HEK293 (cell line): ENCODE measurements at regions not wholly inside any gene's neighbourhood (a gene's known extent, or its start where the extent isn't known, plus 50 kb on each side); places are given as distances from the start of the nearest gene placed in this dataset.

Source experiments
- ZBTB11 ChIP-seq: fragments of 450-650 bp; formaldehyde crosslinking; conservative IDR thresholded peaks from 2 replicates; pipeline ENCODE4 v1.5.1; 2016; ENCODE audit warnings: low read depth, missing biosample characterization, missing genetic modification characterization
- ZNF311 ChIP-seq: fragments of 450-650 bp; formaldehyde crosslinking; IDR thresholded peaks from 2 replicates; pipeline ENCODE4 v1.5.1; 2017; ENCODE audit warnings: missing biosample characterization, missing genetic modification characterization, borderline replicate concordance
- TF ChIP-seq, protein P1 (sequence below): fragments of 450-650 bp; formaldehyde crosslinking; optimal IDR thresholded peaks from 2 replicates; pipeline ENCODE3; 2016; ENCODE audit warnings: missing biosample characterization, mild to moderate bottlenecking, missing genetic modification characterization
- TF ChIP-seq, protein P2 (sequence below): fragments of 450-650 bp; formaldehyde crosslinking; IDR thresholded peaks from 2 replicates; pipeline ENCODE4 v1.5.1; 2016; ENCODE audit warnings: missing biosample characterization, missing genetic modification characterization
- TF ChIP-seq, protein P3 (sequence below): fragments of 450-650 bp; formaldehyde crosslinking; IDR thresholded peaks from 2 replicates; pipeline ENCODE4 v1.5.1; 2016; ENCODE audit warnings: missing biosample characterization, missing genetic modification characterization, borderline replicate concordance
- TF ChIP-seq, protein P4 (sequence below): fragments of 450-650 bp; formaldehyde crosslinking; IDR thresholded peaks from 2 replicates; pipeline ENCODE4 v1.5.1; 2016; ENCODE audit warnings: missing biosample characterization, missing genetic modification characterization, low read depth

DNA sequence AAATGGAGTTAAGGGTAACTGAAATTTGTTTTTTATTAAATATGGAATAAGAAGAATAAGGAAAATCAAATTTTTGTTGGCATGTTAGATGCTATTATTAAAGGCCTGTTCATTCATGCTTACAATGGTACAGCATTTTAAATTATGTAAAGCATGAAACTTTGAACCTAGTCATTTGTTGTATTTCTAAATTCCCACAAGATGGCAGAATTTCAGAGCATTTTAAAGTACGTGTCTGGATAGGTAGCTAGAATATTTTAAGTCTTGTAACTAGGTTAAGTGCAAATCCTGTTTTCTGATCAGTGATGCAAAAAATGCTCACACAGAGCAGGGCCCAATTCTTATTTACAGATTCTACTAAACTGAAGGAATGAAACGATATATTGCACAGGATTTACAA, 585.6 kb upstream of the MIS18BP1 start:
- TF ChIP-seq, protein P1, sequence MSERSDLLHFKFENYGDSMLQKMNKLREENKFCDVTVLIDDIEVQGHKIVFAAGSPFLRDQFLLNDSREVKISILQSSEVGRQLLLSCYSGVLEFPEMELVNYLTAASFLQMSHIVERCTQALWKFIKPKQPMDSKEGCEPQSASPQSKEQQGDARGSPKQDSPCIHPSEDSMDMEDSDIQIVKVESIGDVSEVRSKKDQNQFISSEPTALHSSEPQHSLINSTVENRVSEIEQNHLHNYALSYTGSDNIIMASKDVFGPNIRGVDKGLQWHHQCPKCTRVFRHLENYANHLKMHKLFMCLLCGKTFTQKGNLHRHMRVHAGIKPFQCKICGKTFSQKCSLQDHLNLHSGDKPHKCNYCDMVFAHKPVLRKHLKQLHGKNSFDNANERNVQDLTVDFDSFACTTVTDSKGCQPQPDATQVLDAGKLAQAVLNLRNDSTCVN = no peak
- TF ChIP-seq, protein P2, sequence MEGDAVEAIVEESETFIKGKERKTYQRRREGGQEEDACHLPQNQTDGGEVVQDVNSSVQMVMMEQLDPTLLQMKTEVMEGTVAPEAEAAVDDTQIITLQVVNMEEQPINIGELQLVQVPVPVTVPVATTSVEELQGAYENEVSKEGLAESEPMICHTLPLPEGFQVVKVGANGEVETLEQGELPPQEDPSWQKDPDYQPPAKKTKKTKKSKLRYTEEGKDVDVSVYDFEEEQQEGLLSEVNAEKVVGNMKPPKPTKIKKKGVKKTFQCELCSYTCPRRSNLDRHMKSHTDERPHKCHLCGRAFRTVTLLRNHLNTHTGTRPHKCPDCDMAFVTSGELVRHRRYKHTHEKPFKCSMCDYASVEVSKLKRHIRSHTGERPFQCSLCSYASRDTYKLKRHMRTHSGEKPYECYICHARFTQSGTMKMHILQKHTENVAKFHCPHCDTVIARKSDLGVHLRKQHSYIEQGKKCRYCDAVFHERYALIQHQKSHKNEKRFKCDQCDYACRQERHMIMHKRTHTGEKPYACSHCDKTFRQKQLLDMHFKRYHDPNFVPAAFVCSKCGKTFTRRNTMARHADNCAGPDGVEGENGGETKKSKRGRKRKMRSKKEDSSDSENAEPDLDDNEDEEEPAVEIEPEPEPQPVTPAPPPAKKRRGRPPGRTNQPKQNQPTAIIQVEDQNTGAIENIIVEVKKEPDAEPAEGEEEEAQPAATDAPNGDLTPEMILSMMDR = no peak
- no peak for TF ChIP-seq ZNF311
- TF ChIP-seq, protein P3, sequence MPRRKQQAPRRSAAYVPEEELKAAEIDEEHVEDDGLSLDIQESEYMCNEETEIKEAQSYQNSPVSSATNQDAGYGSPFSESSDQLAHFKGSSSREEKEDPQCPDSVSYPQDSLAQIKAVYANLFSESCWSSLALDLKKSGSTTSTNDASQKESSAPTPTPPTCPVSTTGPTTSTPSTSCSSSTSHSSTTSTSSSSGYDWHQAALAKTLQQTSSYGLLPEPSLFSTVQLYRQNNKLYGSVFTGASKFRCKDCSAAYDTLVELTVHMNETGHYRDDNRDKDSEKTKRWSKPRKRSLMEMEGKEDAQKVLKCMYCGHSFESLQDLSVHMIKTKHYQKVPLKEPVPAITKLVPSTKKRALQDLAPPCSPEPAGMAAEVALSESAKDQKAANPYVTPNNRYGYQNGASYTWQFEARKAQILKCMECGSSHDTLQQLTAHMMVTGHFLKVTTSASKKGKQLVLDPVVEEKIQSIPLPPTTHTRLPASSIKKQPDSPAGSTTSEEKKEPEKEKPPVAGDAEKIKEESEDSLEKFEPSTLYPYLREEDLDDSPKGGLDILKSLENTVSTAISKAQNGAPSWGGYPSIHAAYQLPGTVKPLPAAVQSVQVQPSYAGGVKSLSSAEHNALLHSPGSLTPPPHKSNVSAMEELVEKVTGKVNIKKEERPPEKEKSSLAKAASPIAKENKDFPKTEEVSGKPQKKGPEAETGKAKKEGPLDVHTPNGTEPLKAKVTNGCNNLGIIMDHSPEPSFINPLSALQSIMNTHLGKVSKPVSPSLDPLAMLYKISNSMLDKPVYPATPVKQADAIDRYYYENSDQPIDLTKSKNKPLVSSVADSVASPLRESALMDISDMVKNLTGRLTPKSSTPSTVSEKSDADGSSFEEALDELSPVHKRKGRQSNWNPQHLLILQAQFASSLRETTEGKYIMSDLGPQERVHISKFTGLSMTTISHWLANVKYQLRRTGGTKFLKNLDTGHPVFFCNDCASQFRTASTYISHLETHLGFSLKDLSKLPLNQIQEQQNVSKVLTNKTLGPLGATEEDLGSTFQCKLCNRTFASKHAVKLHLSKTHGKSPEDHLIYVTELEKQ (tag by site-specific recombination) = no peak
- TF ChIP-seq, protein P4, sequence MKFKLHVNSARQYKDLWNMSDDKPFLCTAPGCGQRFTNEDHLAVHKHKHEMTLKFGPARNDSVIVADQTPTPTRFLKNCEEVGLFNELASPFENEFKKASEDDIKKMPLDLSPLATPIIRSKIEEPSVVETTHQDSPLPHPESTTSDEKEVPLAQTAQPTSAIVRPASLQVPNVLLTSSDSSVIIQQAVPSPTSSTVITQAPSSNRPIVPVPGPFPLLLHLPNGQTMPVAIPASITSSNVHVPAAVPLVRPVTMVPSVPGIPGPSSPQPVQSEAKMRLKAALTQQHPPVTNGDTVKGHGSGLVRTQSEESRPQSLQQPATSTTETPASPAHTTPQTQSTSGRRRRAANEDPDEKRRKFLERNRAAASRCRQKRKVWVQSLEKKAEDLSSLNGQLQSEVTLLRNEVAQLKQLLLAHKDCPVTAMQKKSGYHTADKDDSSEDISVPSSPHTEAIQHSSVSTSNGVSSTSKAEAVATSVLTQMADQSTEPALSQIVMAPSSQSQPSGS = no peak
- no peak for TF ChIP-seq ZBTB11 (tag by site-specific recombination)
